IMR-90 (cell line): ENCODE measurements at regions not wholly inside any gene's neighbourhood (a gene's known extent, or its start where the extent isn't known, plus 50 kb on each side); places are given as distances from the start of the nearest gene placed in this dataset.

ENCODE experiments used
- ATAC-seq: fragments of 200-7000 bp; cut with Tn5 transposase; 2 replicates; pipeline ENCODE4 v1.9.1; 2020; ENCODE audit warnings: low read depth, mild to moderate bottlenecking, moderate library complexity
- BruUV-seq: library from RNA; stranded (reverse); fragments of 400-500 nt; replicated peaks from 2 replicates; lab custom pipeline; 2021; lab: Mats Ljungman, UMichigan
- CTCF ChIA-PET: fragments of 300-600 bp; formaldehyde crosslinking; extraction: SDS; loops from one replicate; lab custom pipeline; 2021; ENCODE audit warnings: antibody characterized with exemption; lab: Yijun Ruan, JAX
- POLR2A ChIA-PET: fragments of 300-600 bp; sonication (Branson Sonifier 250); formaldehyde crosslinking; loops from one replicate; lab custom pipeline; 2022; ENCODE audit warnings: antibody characterized with exemption; ENCODE audit not compliant: unreplicated experiment; lab: Charles Lee
- DNase-seq: peaks from one replicate; pipeline ENCODE4 v3.0.0; 2013
- H2AFZ ChIP-seq: replicated peaks from 2 replicates; pipeline ENCODE3; 2013; ENCODE audit warnings: low read length, mild to moderate bottlenecking; ENCODE audit not compliant: poor library complexity
- H2AK5ac ChIP-seq: 2 replicates; pipeline ENCODE4 v1.6.1; 2013; ENCODE audit warnings: low read depth, low read length, inconsistent platforms
- H2AK9ac ChIP-seq: replicated peaks from 2 replicates; pipeline ENCODE3; 2013; ENCODE audit warnings: mild to moderate bottlenecking, low read depth, low read length, moderate library complexity; ENCODE audit not compliant: poor library complexity
- H2BK120ac ChIP-seq: 2 replicates; pipeline ENCODE4 v1.6.1; 2013; ENCODE audit warnings: low read depth, low read length, inconsistent platforms
- H2BK15ac ChIP-seq: 3 replicates; pipeline ENCODE4 v1.6.1; 2013; ENCODE audit warnings: low read depth, low read length, inconsistent platforms
- H2BK20ac ChIP-seq: 2 replicates; pipeline ENCODE4 v1.6.1; 2013; ENCODE audit warnings: low read depth, mild to moderate bottlenecking, inconsistent platforms, low read length, moderate library complexity
- H2BK5ac ChIP-seq: 2 replicates; pipeline ENCODE4 v1.6.1; 2013; ENCODE audit warnings: mild to moderate bottlenecking, low read depth, low read length, inconsistent platforms; ENCODE audit not compliant: poor library complexity, severe bottlenecking
- H3K14ac ChIP-seq: replicated peaks from 2 replicates; pipeline ENCODE4 v1.6.1; 2013; ENCODE audit warnings: low read depth, low read length, inconsistent platforms
- H3K18ac ChIP-seq: 2 replicates; pipeline ENCODE4 v1.6.1; 2013; ENCODE audit warnings: low read depth, low read length, control low read depth
- H3K23ac ChIP-seq: 2 replicates; pipeline ENCODE4 v1.6.1; 2013; ENCODE audit warnings: low read depth, low read length, inconsistent platforms
- H3K27ac ChIP-seq: 2 replicates; pipeline ENCODE4 v1.5.1; 2013; ENCODE audit warnings: mild to moderate bottlenecking, control low read depth, low read length; ENCODE audit not compliant: insufficient read depth
- H3K27me3 ChIP-seq: 2 replicates; pipeline ENCODE4 v1.6.1; 2013; ENCODE audit warnings: low read length; ENCODE audit not compliant: control insufficient read depth, insufficient read depth
- H3K36me3 ChIP-seq: 2 replicates; pipeline ENCODE4 v1.6.1; 2013; ENCODE audit warnings: low read length, mixed read lengths; ENCODE audit not compliant: control insufficient read depth, insufficient read depth
- H3K4ac ChIP-seq: 2 replicates; pipeline ENCODE4 v1.6.1; 2013; ENCODE audit warnings: low read depth, low read length, inconsistent platforms
- H3K4me1 ChIP-seq: 2 replicates; pipeline ENCODE4 v1.6.1; 2013; ENCODE audit warnings: low read length, mixed read lengths; ENCODE audit not compliant: control insufficient read depth, insufficient read depth
- H3K4me2 ChIP-seq: 2 replicates; pipeline ENCODE4 v1.6.1; 2013; ENCODE audit warnings: low read depth, mild to moderate bottlenecking, control low read depth, low read length, moderate library complexity
- H3K4me3 ChIP-seq: 2 replicates; pipeline ENCODE4 v1.5.1; 2013; ENCODE audit warnings: low read depth, mild to moderate bottlenecking, control low read depth, low read length, moderate library complexity; ENCODE audit not compliant: insufficient read depth
- H3K56ac ChIP-seq: 2 replicates; pipeline ENCODE4 v1.6.1; 2013; ENCODE audit warnings: low read length, inconsistent platforms; ENCODE audit not compliant: insufficient read depth; ENCODE audit errors: extremely low read depth
- H3K79me1 ChIP-seq, 2 experiments: 2 replicates each; pipeline ENCODE4 v1.6.1; 2013; ENCODE audit warnings: low read length in 2 of 2, inconsistent platforms in 1 of 2, low read depth in 1 of 2
- H3K9ac ChIP-seq: 2 replicates; pipeline ENCODE4 v1.6.1; 2013; ENCODE audit warnings: low read depth, low read length, control low read depth
- H3K9me1 ChIP-seq: 2 replicates; pipeline ENCODE4 v1.6.1; 2013; ENCODE audit warnings: low read length, inconsistent platforms; ENCODE audit not compliant: insufficient read depth
- H3K9me3 ChIP-seq: 2 replicates; pipeline ENCODE4 v1.6.1; 2013; ENCODE audit warnings: low read length; ENCODE audit not compliant: control insufficient read depth, insufficient read depth
- H4K20me1 ChIP-seq: 2 replicates; pipeline ENCODE4 v1.6.1; 2013; ENCODE audit warnings: low read length, inconsistent platforms; ENCODE audit not compliant: insufficient read depth
- H4K5ac ChIP-seq: 2 replicates; pipeline ENCODE4 v1.6.1; 2013; ENCODE audit warnings: mild to moderate bottlenecking, low read depth, low read length, control low read depth
- H4K8ac ChIP-seq, 2 experiments: 2 replicates each; pipeline ENCODE4 v1.6.1; 2013; ENCODE audit warnings: low read depth in 2 of 2, low read length in 2 of 2, control low read depth in 1 of 2, inconsistent platforms in 1 of 2
- H4K91ac ChIP-seq: 2 replicates; pipeline ENCODE4 v1.6.1; 2013; ENCODE audit warnings: low read depth, low read length, inconsistent platforms; ENCODE audit not compliant: insufficient read depth
- BHLHE40 ChIP-seq: fragments of 150-350 bp; IDR thresholded peaks from 2 replicates; pipeline ENCODE4 v1.6.1; 2016; ENCODE audit warnings: mild to moderate bottlenecking, low read depth, low read length
- CEBPB ChIP-seq: IDR thresholded peaks from 2 replicates; pipeline ENCODE4 v1.6.1; 2012; ENCODE audit warnings: low read depth, low read length, improper control_type of control experiment
- CHD1 ChIP-seq: IDR thresholded peaks from 2 replicates; pipeline ENCODE4 v1.6.1; 2012; ENCODE audit warnings: low read depth, low read length, improper control_type of control experiment
- CTCF ChIP-seq: conservative IDR thresholded peaks from 2 replicates; pipeline ENCODE4 v1.5.1; 2012; ENCODE audit warnings: mild to moderate bottlenecking, low read depth, low read length, improper control_type of control experiment
- ELK1 ChIP-seq: fragments of 150-350 bp; IDR thresholded peaks from 2 replicates; pipeline ENCODE4 v1.6.1; 2016; ENCODE audit warnings: low read depth, mild to moderate bottlenecking, low read length, moderate library complexity, borderline replicate concordance
- FOS ChIP-seq: fragments of 150-350 bp; IDR thresholded peaks from 2 replicates; pipeline ENCODE4 v1.6.1; 2016; ENCODE audit warnings: low read depth, low read length
- MAFK ChIP-seq: IDR thresholded peaks from 2 replicates; pipeline ENCODE4 v1.6.1; 2012; ENCODE audit warnings: low read depth, low read length, improper control_type of control experiment
- MAZ ChIP-seq: IDR thresholded peaks from 2 replicates; pipeline ENCODE4 v1.6.1; 2012; ENCODE audit warnings: low read depth, mild to moderate bottlenecking, low read length, improper control_type of control experiment, moderate library complexity, borderline replicate concordance
- MXI1 ChIP-seq: IDR thresholded peaks from 2 replicates; pipeline ENCODE4 v1.6.1; 2012; ENCODE audit warnings: low read depth, mild to moderate bottlenecking, low read length, moderate library complexity, borderline replicate concordance
- NFE2L2 ChIP-seq: fragments of 150-350 bp; IDR thresholded peaks from 2 replicates; pipeline ENCODE4 v1.6.1; 2016; ENCODE audit warnings: low read depth, mild to moderate bottlenecking, low read length
- POLR2A ChIP-seq: IDR thresholded peaks from 2 replicates; pipeline ENCODE4 v1.6.1; 2012; ENCODE audit warnings: mild to moderate bottlenecking, low read depth, low read length
- RAD21 ChIP-seq: IDR thresholded peaks from 2 replicates; pipeline ENCODE4 v1.6.1; 2012; ENCODE audit warnings: low read length, improper control_type of control experiment
- RCOR1 ChIP-seq: IDR thresholded peaks from 2 replicates; pipeline ENCODE4 v1.6.1; 2012; ENCODE audit warnings: mild to moderate bottlenecking, low read length, improper control_type of control experiment; ENCODE audit not compliant: insufficient replicate concordance
- RFX5 ChIP-seq: IDR thresholded peaks from 2 replicates; pipeline ENCODE4 v1.8.0; 2012; ENCODE audit warnings: low read depth, mild to moderate bottlenecking, low read length, moderate library complexity
- SMC3 ChIP-seq: fragments of 150-350 bp; IDR thresholded peaks from 2 replicates; pipeline ENCODE4 v1.6.1; 2016; ENCODE audit warnings: low read depth, mild to moderate bottlenecking, antibody characterized with exemption, low read length, moderate library complexity
- USF2 ChIP-seq: fragments of 150-350 bp; IDR thresholded peaks from 2 replicates; pipeline ENCODE4 v1.6.1; 2017; ENCODE audit warnings: mild to moderate bottlenecking, antibody characterized with exemption, low read length, low read depth
- WGBS, 2 experiments: methylation state at CpG; one replicate each; pipeline versions ENCODE4 v1.1.5 to v1.1.7; 2013; ENCODE audit warnings: missing lambda C conversion rate in 2 of 2; ENCODE audit not compliant: insufficient read length in 1 of 2; ENCODE audit errors: extremely low coverage in 2 of 2; 5-methylcytosine and 5-hydroxymethylcytosine counted together
- dilution Hi-C: fragments of 300-500 bp; cut with HindIII; formaldehyde crosslinking; loops from one replicate; pipeline ENCODE4 v1.14.3; 2018; ENCODE audit warnings: low sequenced_read_pairs; ENCODE audit not compliant: unreplicated experiment
- in situ Hi-C: fragments of 300-500 bp; cut with MboI; formaldehyde crosslinking; loops from 3 replicates; pipeline ENCODE4 v1.14.3; 2019; ENCODE audit warnings: low sequenced_read_pairs, inconsistent platforms, mixed read lengths
- intact Hi-C: fragments of 100-400 bp; cut with micrococcal nuclease; formaldehyde crosslinking; loops from 2 replicates; pipeline ENCODE4 v1.10.0; 2022

- Histone ChIP-seq H3K27ac (no peak overlapping the region), H3K9me1 (no peaks in the 10 kb centered on the region), H3K4me2 (no peak overlapping the region), H2BK5ac (no peak overlapping the region), H3K4ac (no peak overlapping the region), H2AK5ac (no peak overlapping the region), H3K79me1 (no peaks in the 10 kb centered on the region), H2BK120ac (no peak overlapping the region), H3K9ac (no peak overlapping the region), H3K14ac (no peak overlapping the region), H3K27me3 (no peaks in the 10 kb centered on the region), H2BK15ac (no peak overlapping the region), H4K20me1 (no peaks in the 10 kb centered on the region), H4K91ac (no peak overlapping the region), H3K36me3 (no peaks in the 10 kb centered on the region), H3K56ac (no peak overlapping the region), H3K4me3 (no peak overlapping the region), H3K4me1 (no peaks in the 10 kb centered on the region), H3K9me3 (peaks cover 5% of the 10 kb centered on the region; the same call in 1 of the 2 replicates), H4K8ac (no peak overlapping the region), H2AK9ac (no peak overlapping the region), H2AFZ (no peak overlapping the region), H3K23ac (no peak overlapping the region), H4K5ac (no peak overlapping the region), H2BK20ac (no peak overlapping the region), H3K18ac (no peak overlapping the region)
- BruUV-seq = no TSS peak
- TF ChIP-seq SMC3 = no peak
- TF ChIP-seq ELK1 = no peak
- TF ChIP-seq RFX5 = no peak
- no peak for TF ChIP-seq MXI1
- no peak for TF ChIP-seq MAFK
- no peak for TF ChIP-seq CHD1
- no peak for TF ChIP-seq POLR2A
- TF ChIP-seq CTCF = no peak
- no peak for TF ChIP-seq RAD21
- TF ChIP-seq BHLHE40 = no peak
- TF ChIP-seq CEBPB = no peak
- TF ChIP-seq RCOR1 = no peak
- no peak for TF ChIP-seq FOS
- TF ChIP-seq MAZ = no peak
- no peak for TF ChIP-seq NFE2L2
- TF ChIP-seq USF2 = no peak
- ATAC-seq (no peak), DNase-seq (no peak)
- POLR2A ChIA-PET = no interaction called here
- CTCF ChIA-PET = no interaction called here
- in situ Hi-C loops = no loop called here
- intact Hi-C loops = no loop called here
- WGBS, 2 experiments = no CpG with 5 or more reads among the region's 3 CpGs
- dilution Hi-C loops = no loop called here
Observed at GRCh38 chr16:35841632-35842031, 2382.2 kb downstream of the TP53TG3F start.
